HCT116 (cell line): ENCODE measurements at regions not wholly inside any gene's neighbourhood (a gene's known extent, or its start where the extent isn't known, plus 50 kb on each side); places are given as distances from the start of the nearest gene placed in this dataset.

ENCODE experiments used
- ATAC-seq: fragments of 200-7000 bp; cut with Tn5 transposase; 2 replicates; pipeline ENCODE4 v1.9.1; 2020; ENCODE audit warnings: mild to moderate bottlenecking, moderate library complexity
- BruUV-seq: library from RNA; stranded (reverse); fragments of 400-500 nt; replicated peaks from 2 replicates; lab custom pipeline; 2021; lab: Mats Ljungman, UMichigan
- CTCF ChIA-PET: fragments of 300-600 bp; sonication (Branson Sonifier 250); formaldehyde crosslinking; loops from one replicate; lab custom pipeline; 2021; ENCODE audit warnings: antibody characterized with exemption; lab: Charles Lee
- POLR2A ChIA-PET: fragments of 300-600, 350-600 bp; sonication (Branson Sonifier 250); formaldehyde crosslinking; loops from one replicate; lab custom pipeline; 2021; ENCODE audit warnings: antibody characterized with exemption; lab: Charles Lee
- RAD21 ChIA-PET, 2 experiments: fragments of 300-600 bp; sonication (Branson Sonifier 250); formaldehyde crosslinking; loops; one replicate each; lab custom pipeline; 2023; ENCODE audit warnings: low total read pairs in 2 of 2; ENCODE audit not compliant: uncharacterized antibody in 2 of 2, unreplicated experiment in 2 of 2, low non-redundant PET in 1 of 2; lab: Charles Lee
- DNase-seq: peaks from one replicate; pipeline ENCODE4 v3.0.0-alpha.2; 2010; ENCODE audit warnings: low read depth, low spot score
- H2AFZ ChIP-seq: fragments of 200-600 bp; shearing (Covaris generic), sonication (generic); 2 replicates; pipeline ENCODE4 v1.6.1; 2017; ENCODE audit warnings: low read depth, mixed run types, mixed read lengths, antibody characterized with exemption, low read length; ENCODE audit not compliant: poor library complexity, severe bottlenecking
- H3K27ac ChIP-seq: 2 replicates; pipeline ENCODE4 v1.5.1; 2012; ENCODE audit warnings: low read depth, low read length
- H3K27me3 ChIP-seq: fragments of 200-600 bp; sonication (generic); 2 replicates; pipeline ENCODE4 v1.6.1; 2016; ENCODE audit warnings: mixed run types, low read length, mixed read lengths; ENCODE audit not compliant: insufficient read depth
- H3K36me3 ChIP-seq, 2 experiments: fragments of 200-500 bp in 1 of 2; fragments of 200-600 bp in 1 of 2; sonication (Bioruptor generic) in 1 of 2; sonication (generic) in 1 of 2; 2 replicates each; pipeline versions ENCODE4 v1.5.1 to v1.6.1; 2014 to 2016; ENCODE audit warnings: low read length in 2 of 2, inconsistent platforms in 1 of 2, mixed read lengths in 1 of 2, mixed run types in 1 of 2; ENCODE audit not compliant: insufficient read depth in 2 of 2, control insufficient read depth in 1 of 2
- H3K4me1 ChIP-seq, 2 experiments: fragments of 200-600 bp in 1 of 2; sonication (generic) in 1 of 2; 2 replicates each; pipeline versions ENCODE4 v1.5.1 to v1.6.1; 2012 to 2017; ENCODE audit warnings: low read length in 2 of 2, inconsistent platforms in 1 of 2, mild to moderate bottlenecking in 1 of 2, mixed read lengths in 1 of 2, mixed run types in 1 of 2, moderate library complexity in 1 of 2; ENCODE audit not compliant: insufficient read depth in 2 of 2, control insufficient read depth in 1 of 2
- H3K4me2 ChIP-seq: fragments of 200-600 bp; sonication (generic); 2 replicates; pipeline ENCODE4 v1.6.1; 2017; ENCODE audit warnings: mixed run types, low read length, mixed read lengths
- H3K4me3 ChIP-seq, 2 experiments: fragments of 200-600 bp in 1 of 2; sonication (generic) in 1 of 2; replicated peaks in 1 of 2; 2 replicates each; pipeline ENCODE4 v1.5.1; 2011 to 2016; ENCODE audit warnings: low read length in 2 of 2, control low read depth in 1 of 2, low read depth in 1 of 2, mild to moderate bottlenecking in 1 of 2, mixed read lengths in 1 of 2, mixed run types in 1 of 2
- H3K79me2 ChIP-seq: fragments of 200-600 bp; sonication (generic); 2 replicates; pipeline ENCODE4 v1.6.1; 2017; ENCODE audit warnings: mild to moderate bottlenecking, mixed run types, low read length, moderate library complexity, mixed read lengths; ENCODE audit not compliant: insufficient read depth
- H3K9ac ChIP-seq: fragments of 200-600 bp; sonication (generic); 2 replicates; pipeline ENCODE4 v1.6.1; 2016; ENCODE audit warnings: low read length, mixed read lengths
- H3K9me2 ChIP-seq: fragments of 200-600 bp; sonication (generic), shearing (Covaris generic); 2 replicates; pipeline ENCODE4 v1.6.1; 2017; ENCODE audit warnings: mixed run types, mild to moderate bottlenecking, moderate library complexity; ENCODE audit not compliant: insufficient read depth
- H3K9me3 ChIP-seq, 2 experiments: fragments of 200-500 bp in 1 of 2; fragments of 200-600 bp in 1 of 2; sonication (Bioruptor generic) in 1 of 2; sonication (generic) in 1 of 2; 2 replicates each; pipeline ENCODE4 v1.6.1; 2014 to 2017; ENCODE audit warnings: low read length in 2 of 2, mixed read lengths in 2 of 2, inconsistent platforms in 1 of 2, low read depth in 1 of 2, mild to moderate bottlenecking in 1 of 2, mixed run types in 1 of 2, moderate library complexity in 1 of 2; ENCODE audit not compliant: control insufficient read depth in 1 of 2, insufficient read depth in 1 of 2
- H4K20me1 ChIP-seq: fragments of 200-600 bp; sonication (generic), shearing (Covaris generic); 2 replicates; pipeline ENCODE4 v1.6.1; 2017; ENCODE audit warnings: mixed run types, mild to moderate bottlenecking, moderate library complexity; ENCODE audit not compliant: insufficient read depth
- CBX3 ChIP-seq: IDR thresholded peaks from 2 replicates; pipeline ENCODE4 v1.6.1; 2012; ENCODE audit warnings: low read depth
- EGR1 ChIP-seq: IDR thresholded peaks from 2 replicates; pipeline ENCODE4 v1.6.1; 2012; ENCODE audit warnings: low read depth
- ELF1 ChIP-seq: IDR thresholded peaks from 2 replicates; pipeline ENCODE4 v1.6.1; 2012; ENCODE audit warnings: low read depth, borderline replicate concordance
- JUND ChIP-seq: IDR thresholded peaks from 2 replicates; pipeline ENCODE4 v1.6.1; 2012
- POLR2A ChIP-seq: IDR thresholded peaks from 2 replicates; pipeline ENCODE4 v1.7.0; 2011; ENCODE audit warnings: borderline replicate concordance; ENCODE audit not compliant: insufficient read depth, insufficient read length; ENCODE audit errors: extremely low read depth
- POLR2AphosphoS5 ChIP-seq: IDR thresholded peaks from 2 replicates; pipeline ENCODE4 v1.6.1; 2011; ENCODE audit warnings: mild to moderate bottlenecking, low read depth, low read length, moderate library complexity
- RAD21 ChIP-seq: IDR thresholded peaks from 2 replicates; pipeline ENCODE4 v1.6.1; 2012; ENCODE audit warnings: low read depth, mild to moderate bottlenecking
- SP1 ChIP-seq: IDR thresholded peaks from 2 replicates; pipeline ENCODE4 v1.6.1; 2012; ENCODE audit warnings: low read depth
- SRF ChIP-seq: IDR thresholded peaks from 2 replicates; pipeline ENCODE4 v1.6.1; 2012; ENCODE audit warnings: low read depth
- TCF7L2 ChIP-seq: IDR thresholded peaks from 2 replicates; pipeline ENCODE4 v1.7.0; 2011; ENCODE audit warnings: borderline replicate concordance, inconsistent platforms; ENCODE audit not compliant: insufficient read depth, insufficient read length; ENCODE audit errors: extremely low read depth
- ZBTB33 ChIP-seq: IDR thresholded peaks from 2 replicates; pipeline ENCODE4 v1.6.1; 2011; ENCODE audit warnings: mild to moderate bottlenecking, low read length, moderate library complexity; ENCODE audit not compliant: insufficient replicate concordance; ENCODE audit errors: extremely low read depth
- ZNF274 ChIP-seq: fragments of 200-500 bp; sonication (Bioruptor generic); IDR thresholded peaks from 2 replicates; pipeline ENCODE4 v1.6.1; 2014; ENCODE audit warnings: mild to moderate bottlenecking, low read depth, low read length, inconsistent platforms
- intact Hi-C: fragments of 100-400 bp; cut with micrococcal nuclease; formaldehyde crosslinking; loops from 2 replicates; pipeline ENCODE4 v1.10.0; 2022
- TF ChIP-seq, protein P1 (sequence below): IDR thresholded peaks from 2 replicates; pipeline ENCODE4 v1.6.1; 2012

GRCh38 chrX:68994135-68994890, 165.5 kb downstream of the EFNB1 start:
- no TSS peak for BruUV-seq
- no peak overlapping the region for H3K4me3 ChIP-seq
- TF ChIP-seq POLR2AphosphoS5 (no peak), TCF7L2 (no peak), JUND (no peak), ZBTB33 (no peak), SP1 (no peak), EGR1 (no peak), ELF1 (no peak), ZNF274 (no peak), RAD21 (no peak), CBX3 (no peak), POLR2A (no peak), SRF (no peak)
- TF ChIP-seq, protein P1, sequence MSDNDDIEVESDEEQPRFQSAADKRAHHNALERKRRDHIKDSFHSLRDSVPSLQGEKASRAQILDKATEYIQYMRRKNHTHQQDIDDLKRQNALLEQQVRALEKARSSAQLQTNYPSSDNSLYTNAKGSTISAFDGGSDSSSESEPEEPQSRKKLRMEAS = no peak
- TF ChIP-seq, all 23 proteins: peak for 0
- no peaks in the 10 kb centered on the region for H4K20me1 ChIP-seq
- H3K36me3 ChIP-seq = no peaks in the 10 kb centered on the region
- H3K9ac ChIP-seq = no peak overlapping the region
- H2AFZ ChIP-seq = no peak overlapping the region
- CTCF ChIA-PET = no interaction called here
- DNase-seq (no peak), ATAC-seq (no peak)
- no peaks in the 10 kb centered on the region for H3K9me3 ChIP-seq
- H3K9me2 ChIP-seq = no peaks in the 10 kb centered on the region
- peaks cover 0 to 7% of the 10 kb centered on the region in 2 experiments; a peak in 1 of 4 replicates for H3K4me1 ChIP-seq
- intact Hi-C loops = no loop called here
- RAD21 ChIA-PET = no interaction called here
- H3K27me3 ChIP-seq = no peaks in the 10 kb centered on the region
- H3K27ac ChIP-seq = no peak overlapping the region
- no peak overlapping the region for H3K4me2 ChIP-seq
- POLR2A ChIA-PET = no interaction called here
- H3K79me2 ChIP-seq = no peaks in the 10 kb centered on the region
